Keratinocyte (primary cell): ENCODE measurements at regions not wholly inside any gene's neighbourhood (a gene's known extent, or its start where the extent isn't known, plus 50 kb on each side); places are given as distances from the start of the nearest gene placed in this dataset.

Experiments
- EZH2 ChIP-seq: IDR thresholded peaks from one replicate; pipeline ENCODE4 v1.6.1; 2012; ENCODE audit warnings: inconsistent platforms, mild to moderate bottlenecking, low read length, moderate library complexity
- TF ChIP-seq, protein P1 (sequence below), 3 experiments: IDR thresholded peaks in 1 of 3; conservative IDR thresholded peaks in 1 of 3; optimal IDR thresholded peaks in 1 of 3; 2 replicates in 2 of 3; 3 replicates in 1 of 3; pipeline versions ENCODE3 to v1.5.1; 2011; ENCODE audit warnings: low read length in 3 of 3, mild to moderate bottlenecking in 3 of 3, moderate library complexity in 2 of 3, control low read depth in 1 of 3, inconsistent platforms in 1 of 3; ENCODE audit not compliant: insufficient read depth in 2 of 3; ENCODE audit errors: extremely low read depth in 1 of 3

DNA sequence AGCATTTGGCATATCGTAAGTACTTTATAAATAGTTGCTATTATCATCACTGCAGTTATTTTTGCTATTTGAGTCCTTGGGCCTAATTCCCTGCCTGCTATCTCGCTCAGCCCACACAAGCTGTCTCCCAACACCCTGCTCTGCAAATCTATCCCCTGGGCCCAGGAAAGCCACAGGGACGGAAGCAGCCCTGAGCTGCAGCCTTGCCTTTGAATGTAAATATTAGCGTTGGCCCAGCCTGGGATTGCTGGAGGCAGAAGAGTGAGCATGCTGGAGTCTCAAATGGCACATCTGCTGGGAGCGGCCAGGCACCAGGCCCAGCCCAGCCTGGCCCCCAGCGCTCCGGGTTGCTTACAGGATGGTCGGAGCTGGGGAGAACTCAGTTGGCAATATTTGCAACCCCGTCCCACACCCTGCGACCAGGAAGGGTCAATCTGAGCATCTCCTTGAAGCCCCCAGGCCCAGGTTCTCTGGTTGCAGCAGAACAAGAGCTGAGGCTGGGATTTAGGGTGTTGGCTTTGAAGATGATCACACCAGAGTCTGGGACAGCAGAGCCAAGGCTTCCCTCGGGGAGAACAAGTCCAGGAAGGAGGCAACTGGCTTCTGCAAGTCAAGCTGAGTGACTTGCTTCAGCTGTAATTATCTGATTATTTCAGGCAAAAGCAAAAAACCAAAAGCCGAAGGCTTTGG, 529.6 kb downstream of the SHQ1 start:
- TF ChIP-seq, protein P1, sequence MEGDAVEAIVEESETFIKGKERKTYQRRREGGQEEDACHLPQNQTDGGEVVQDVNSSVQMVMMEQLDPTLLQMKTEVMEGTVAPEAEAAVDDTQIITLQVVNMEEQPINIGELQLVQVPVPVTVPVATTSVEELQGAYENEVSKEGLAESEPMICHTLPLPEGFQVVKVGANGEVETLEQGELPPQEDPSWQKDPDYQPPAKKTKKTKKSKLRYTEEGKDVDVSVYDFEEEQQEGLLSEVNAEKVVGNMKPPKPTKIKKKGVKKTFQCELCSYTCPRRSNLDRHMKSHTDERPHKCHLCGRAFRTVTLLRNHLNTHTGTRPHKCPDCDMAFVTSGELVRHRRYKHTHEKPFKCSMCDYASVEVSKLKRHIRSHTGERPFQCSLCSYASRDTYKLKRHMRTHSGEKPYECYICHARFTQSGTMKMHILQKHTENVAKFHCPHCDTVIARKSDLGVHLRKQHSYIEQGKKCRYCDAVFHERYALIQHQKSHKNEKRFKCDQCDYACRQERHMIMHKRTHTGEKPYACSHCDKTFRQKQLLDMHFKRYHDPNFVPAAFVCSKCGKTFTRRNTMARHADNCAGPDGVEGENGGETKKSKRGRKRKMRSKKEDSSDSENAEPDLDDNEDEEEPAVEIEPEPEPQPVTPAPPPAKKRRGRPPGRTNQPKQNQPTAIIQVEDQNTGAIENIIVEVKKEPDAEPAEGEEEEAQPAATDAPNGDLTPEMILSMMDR (optimal IDR thresholded peaks at IDR 0.05 in 1 of 3, IDR thresholded peaks at IDR 0.05 in 1 of 3, conservative IDR thresholded peaks at IDR 0.05 in 1 of 3; ENCODE audit: extremely low read depth in 1 of 3, insufficient read depth in 2 of 3, low read length in 3 of 3) = no peak
- TF ChIP-seq EZH2 = no peak
